ENCODE measurements at regions not wholly inside any gene's neighbourhood (a gene's known extent, or its start where the extent isn't known, plus 50 kb on each side); places are given as distances from the start of the nearest gene placed in this dataset.

DNA sequence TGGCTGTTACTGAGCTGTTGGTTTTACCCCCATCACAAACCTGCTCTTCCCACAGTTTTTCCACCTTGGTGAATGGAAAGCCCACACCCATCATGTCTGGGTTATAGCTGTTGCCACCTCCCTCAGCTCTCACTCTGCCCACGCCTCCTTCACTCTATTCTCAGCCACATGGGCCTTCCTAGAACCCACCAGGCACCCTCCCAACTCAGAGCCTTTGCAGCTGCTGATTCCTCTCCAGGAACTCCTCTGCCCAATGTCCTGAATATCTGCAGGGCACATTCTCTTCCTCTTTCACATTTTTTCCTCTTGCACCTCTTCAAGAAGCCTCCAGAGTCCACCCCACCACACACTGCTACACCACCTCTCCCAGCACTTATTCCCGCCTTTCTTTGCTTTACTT is 177.4 kb downstream of the TBXT start:
- ATAC-seq (replicated peaks) = no peak
- H3K4me3 Mint-ChIP-seq = no peak overlapping the region
- H3K27me3 Mint-ChIP-seq = peaks cover 42% of the 10 kb centered on the region
- H3K36me3 Mint-ChIP-seq (ENCODE audit: low read depth) = no peaks in the 10 kb centered on the region
- no peaks in the 10 kb centered on the region for H3K9me3 Mint-ChIP-seq
- H3K27ac Mint-ChIP-seq = no peak overlapping the region
- no peaks in the 10 kb centered on the region for H3K4me1 Mint-ChIP-seq

DNA sequence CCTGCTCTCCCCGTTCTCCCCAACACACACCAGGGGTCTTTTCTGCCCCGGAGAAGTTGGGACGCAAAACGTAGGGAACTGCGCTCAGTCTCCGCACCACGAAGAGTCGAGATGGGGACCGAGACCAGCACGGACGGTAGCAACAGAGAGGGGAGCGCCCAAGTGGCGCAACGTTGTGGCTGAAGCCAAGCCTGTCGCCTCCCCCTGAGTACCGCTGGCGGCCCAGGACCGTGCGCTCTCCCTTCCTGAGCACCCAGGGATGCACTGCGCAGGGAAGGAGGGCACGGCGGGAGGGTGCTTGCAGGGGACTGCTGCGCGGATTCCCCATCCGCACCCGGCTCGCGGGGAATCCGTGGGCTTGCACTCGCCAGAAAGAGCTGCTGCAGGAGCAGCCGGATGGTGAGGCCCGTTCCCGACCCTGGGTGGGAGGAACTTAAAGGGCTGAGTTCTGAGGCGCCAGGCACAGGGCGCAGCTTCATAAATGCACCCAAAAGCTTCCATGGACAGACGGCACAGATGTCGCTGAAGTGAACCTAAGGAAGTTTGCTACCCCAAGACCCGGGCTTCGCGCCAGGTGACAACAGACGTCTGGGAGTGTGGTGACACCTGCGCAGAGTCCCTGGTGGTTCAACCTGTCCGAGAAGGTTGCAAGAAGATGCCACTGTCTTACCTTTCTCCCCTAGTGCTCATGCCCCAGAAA is 178.7 kb downstream of the TBXT start:
- H3K4me1 Mint-ChIP-seq = no peaks in the 10 kb centered on the region
- H3K4me3 Mint-ChIP-seq = no peak overlapping the region
- H3K36me3 Mint-ChIP-seq (ENCODE audit: low read depth) = no peaks in the 10 kb centered on the region
- ATAC-seq (replicated peaks) = no peak
- H3K27me3 Mint-ChIP-seq = peaks cover 43% of the 10 kb centered on the region
- no peak overlapping the region for H3K27ac Mint-ChIP-seq
- H3K9me3 Mint-ChIP-seq = no peaks in the 10 kb centered on the region

DNA sequence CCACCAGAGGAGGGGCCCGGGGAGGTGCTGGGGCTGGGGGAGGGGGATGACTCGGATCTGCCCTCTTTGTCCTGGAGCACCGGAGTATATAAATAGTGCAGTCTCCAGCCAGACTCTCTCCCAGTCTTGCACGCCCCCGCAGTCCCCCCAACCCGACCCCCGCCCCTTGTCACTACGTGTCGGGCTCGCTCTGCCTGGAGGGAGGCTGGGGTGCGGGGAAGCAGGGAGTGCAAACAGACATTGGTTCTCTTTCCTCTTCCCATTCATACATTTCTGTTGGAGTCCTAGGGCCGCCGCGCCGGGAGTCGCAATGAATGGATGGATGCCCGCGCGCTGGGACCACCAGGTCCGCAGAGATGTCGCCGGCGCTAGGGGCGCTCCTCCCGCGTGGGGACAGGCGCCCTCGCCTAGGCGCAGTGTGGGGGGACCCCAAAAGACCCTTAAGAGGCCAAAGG is 179.3 kb downstream of the TBXT start:
- Mint-ChIP-seq H3K9me3 (no peaks in the 10 kb centered on the region), H3K27ac (no peak overlapping the region), H3K4me3 (no peak overlapping the region), H3K36me3 (ENCODE audit: low read depth) (no peaks in the 10 kb centered on the region), H3K27me3 (peaks cover 43% of the 10 kb centered on the region), H3K4me1 (no peaks in the 10 kb centered on the region)
- ATAC-seq (replicated peaks) = no peak

DNA sequence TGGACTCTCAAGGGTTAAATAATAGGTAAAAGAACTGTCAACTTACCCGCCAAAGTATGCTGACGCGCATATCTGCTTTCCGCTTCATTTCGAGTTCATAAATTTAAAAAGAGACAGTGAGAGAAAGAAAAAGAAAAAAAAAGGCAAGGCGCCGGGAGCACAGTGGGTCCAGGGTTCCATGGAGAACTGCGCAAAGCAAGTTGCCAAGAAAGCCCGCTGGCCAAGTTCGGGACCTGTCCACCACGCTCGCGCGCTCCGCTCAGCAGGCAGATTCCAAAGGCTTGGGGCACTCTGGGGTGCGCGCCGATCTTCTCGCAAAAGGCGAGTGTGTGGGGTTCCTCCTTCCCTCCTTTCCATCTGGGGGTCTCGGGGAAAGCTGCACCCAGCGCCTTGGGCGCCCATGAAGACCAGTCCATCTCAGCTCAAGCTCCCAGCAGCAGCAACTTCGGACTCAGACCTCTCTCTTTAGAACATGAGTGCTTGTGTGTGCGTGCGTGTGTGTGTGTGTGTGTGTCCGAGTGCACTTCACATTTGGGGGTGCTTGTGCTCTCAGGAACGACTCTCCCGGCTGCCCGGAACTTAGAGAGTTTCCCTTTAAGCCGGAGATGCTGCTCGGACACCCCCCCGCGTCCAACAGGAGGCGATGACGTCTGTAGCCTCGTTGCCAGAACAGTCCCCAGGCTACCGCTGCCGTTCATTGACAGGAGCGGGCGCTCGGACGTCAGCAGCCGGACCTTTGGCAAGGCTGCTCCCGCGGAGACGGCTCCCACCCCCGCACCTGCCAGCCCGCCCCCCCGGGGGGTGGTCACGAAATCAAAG is 180.0 kb downstream of the TBXT start:
- Mint-ChIP-seq H3K9me3 (no peaks in the 10 kb centered on the region), H3K36me3 (ENCODE audit: low read depth) (no peaks in the 10 kb centered on the region), H3K27ac (no peak overlapping the region), H3K4me1 (no peaks in the 10 kb centered on the region), H3K27me3 (peaks cover 43% of the 10 kb centered on the region), H3K4me3 (no peak overlapping the region)
- ATAC-seq (replicated peaks) = no peak

DNA sequence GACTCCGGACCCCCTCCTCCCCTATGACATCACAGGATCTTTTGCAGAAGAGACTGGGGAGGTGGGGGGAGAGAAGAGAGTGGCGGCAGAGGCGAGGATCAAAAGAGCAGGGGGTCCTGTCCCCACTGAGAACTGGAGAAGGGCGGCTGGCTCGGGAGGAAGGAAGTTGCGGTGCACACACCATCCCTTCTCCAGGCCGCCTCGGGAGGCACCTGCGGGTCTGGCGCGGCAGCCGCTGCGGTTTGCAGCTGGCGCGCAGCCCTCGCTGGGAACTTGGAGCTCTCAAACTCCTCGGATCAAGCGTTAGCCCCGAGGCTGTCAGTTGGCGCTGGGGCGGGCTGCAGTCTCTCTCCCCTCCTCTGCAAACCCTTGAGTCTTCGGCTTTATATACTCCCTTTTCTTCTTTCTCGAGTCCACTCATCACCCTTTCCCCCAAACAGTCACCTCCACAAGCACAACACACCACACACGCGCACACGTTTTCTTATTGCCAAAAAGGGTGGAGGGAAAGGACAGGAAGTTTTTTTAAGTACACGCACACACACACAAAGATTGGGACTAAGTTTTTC is 180.7 kb downstream of the TBXT start:
- H3K4me3 Mint-ChIP-seq = no peak overlapping the region
- peaks cover 44% of the 10 kb centered on the region for H3K27me3 Mint-ChIP-seq
- no peaks in the 10 kb centered on the region for H3K4me1 Mint-ChIP-seq
- no peak overlapping the region for H3K27ac Mint-ChIP-seq
- H3K36me3 Mint-ChIP-seq (ENCODE audit: low read depth) = no peaks in the 10 kb centered on the region
- no peaks in the 10 kb centered on the region for H3K9me3 Mint-ChIP-seq
- no peak for ATAC-seq (replicated peaks)

DNA sequence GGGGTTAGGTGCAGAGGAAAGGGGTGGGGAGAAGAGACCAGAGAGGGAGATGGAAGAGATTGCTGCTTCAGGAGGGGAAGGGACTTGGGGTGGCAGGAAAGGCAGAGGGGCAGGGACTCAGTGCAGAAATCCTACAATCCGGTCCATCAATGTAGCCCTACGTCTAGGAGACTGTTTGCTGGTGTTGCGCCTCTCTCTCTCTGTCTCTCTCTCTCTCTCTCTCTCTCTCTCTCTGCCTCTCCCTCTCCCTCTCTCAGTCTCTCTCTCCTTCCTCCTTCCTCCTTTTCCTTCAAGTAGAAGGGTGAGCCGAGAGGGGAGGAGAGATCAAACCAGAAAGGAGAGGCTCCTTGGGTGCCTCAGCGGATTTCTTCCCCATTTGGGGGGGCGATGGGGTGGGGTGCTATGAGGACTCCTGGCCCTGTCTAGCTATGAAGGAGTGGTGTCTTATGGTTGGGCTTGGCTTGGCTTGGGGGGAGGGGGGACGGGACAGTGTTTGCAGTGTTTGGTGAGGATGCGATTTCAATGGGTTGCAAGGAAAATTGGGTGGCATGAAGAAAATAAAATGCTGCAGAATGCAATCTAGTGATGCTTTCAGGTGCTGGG is 181.2 kb downstream of the TBXT start:
- Mint-ChIP-seq H3K36me3 (ENCODE audit: low read depth) (no peaks in the 10 kb centered on the region), H3K27ac (no peak overlapping the region), H3K4me1 (no peaks in the 10 kb centered on the region), H3K9me3 (no peaks in the 10 kb centered on the region), H3K4me3 (no peak overlapping the region), H3K27me3 (peaks cover 49% of the 10 kb centered on the region)
- ATAC-seq (replicated peaks) = no peak

DNA sequence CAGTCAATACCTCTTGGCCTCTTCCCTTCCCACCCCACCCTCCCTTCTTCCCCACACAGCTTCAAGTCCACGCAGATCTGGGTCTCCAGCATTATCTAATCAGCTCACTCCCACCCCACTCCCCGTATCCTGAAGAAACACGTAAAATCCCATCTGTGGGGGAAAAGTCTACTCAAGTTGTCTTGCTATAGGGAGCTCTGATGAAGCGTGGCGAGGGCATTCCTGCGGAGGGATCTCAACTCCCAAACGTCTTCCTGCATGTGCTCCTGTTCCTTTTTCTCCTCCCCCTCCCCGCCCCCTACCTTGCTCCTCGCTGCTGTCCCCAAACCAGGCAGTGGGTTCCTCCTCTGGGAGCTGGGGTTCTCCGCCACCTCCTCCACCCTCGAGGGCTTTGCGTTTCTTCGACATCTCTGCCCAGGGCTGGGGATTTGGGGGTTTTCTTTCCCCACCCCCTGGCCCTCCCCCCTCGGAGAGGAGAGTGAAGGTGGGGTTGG is 181.8 kb downstream of the TBXT start:
- Mint-ChIP-seq H3K27me3 (peaks cover 47% of the 10 kb centered on the region), H3K4me3 (no peak overlapping the region), H3K27ac (no peak overlapping the region), H3K36me3 (ENCODE audit: low read depth) (no peaks in the 10 kb centered on the region), H3K9me3 (no peaks in the 10 kb centered on the region), H3K4me1 (no peaks in the 10 kb centered on the region)
- no peak for ATAC-seq (replicated peaks)

DNA sequence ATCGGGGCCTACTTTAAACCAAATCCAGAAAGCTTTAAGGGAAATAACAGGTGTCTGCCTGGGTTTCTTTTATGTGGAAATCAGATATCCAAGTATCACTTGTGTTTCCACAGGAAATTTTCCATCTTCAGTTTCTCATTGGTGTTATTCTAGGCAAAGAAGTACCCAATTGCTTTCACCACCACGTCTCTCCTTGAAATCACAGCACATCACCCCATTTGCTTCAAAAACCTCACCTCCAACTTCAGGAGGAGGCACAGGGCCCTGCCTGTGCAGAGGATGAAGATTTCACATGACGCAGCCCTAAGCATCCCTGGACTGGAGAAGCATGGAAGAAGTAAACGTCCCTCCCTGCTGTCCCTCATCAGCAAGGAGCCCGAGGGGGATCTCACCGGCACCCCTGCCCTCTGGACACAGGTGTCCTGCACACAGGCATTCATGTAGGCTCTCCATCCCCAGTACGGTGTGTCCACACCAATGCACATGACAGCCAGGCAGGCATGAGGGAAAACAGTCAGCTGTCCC is 182.3 kb downstream of the TBXT start:
- H3K9me3 Mint-ChIP-seq = no peaks in the 10 kb centered on the region
- H3K27me3 Mint-ChIP-seq = peaks cover 42% of the 10 kb centered on the region
- H3K36me3 Mint-ChIP-seq (ENCODE audit: low read depth) = no peaks in the 10 kb centered on the region
- no peak overlapping the region for H3K27ac Mint-ChIP-seq
- no peak for ATAC-seq (replicated peaks)
- H3K4me3 Mint-ChIP-seq = no peak overlapping the region
- H3K4me1 Mint-ChIP-seq = no peaks in the 10 kb centered on the region

DNA sequence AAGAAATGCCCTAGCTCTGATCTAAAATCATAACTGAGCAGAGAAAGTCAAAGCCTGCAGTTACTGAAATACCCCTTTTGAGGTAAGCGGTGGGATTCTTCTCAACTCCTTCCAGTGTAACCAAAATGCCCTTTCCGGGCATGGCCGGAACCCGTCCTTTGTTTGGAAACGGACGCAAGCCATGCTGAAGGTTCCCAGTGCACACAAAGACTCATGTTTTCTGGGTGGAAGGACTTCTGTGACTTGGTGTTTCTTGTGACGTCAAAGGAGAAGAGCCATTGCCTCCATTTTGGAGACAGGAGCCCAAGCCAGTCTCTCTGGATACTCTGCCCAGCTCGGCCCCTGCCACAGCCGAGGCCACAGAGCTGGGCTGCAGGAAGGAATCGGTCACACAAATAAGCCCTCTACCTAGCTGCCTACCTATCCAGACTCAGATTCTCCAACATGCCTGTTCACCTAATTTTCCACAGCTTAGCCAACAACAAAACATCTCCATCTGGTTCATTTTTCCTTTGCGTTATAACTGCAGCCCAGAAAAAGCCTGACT is 182.8 kb downstream of the TBXT start:
- ATAC-seq (replicated peaks) = no peak
- Mint-ChIP-seq H3K4me3 (no peak overlapping the region), H3K4me1 (no peaks in the 10 kb centered on the region), H3K36me3 (ENCODE audit: low read depth) (no peaks in the 10 kb centered on the region), H3K27me3 (peaks cover 37% of the 10 kb centered on the region), H3K9me3 (no peaks in the 10 kb centered on the region), H3K27ac (no peak overlapping the region)

DNA sequence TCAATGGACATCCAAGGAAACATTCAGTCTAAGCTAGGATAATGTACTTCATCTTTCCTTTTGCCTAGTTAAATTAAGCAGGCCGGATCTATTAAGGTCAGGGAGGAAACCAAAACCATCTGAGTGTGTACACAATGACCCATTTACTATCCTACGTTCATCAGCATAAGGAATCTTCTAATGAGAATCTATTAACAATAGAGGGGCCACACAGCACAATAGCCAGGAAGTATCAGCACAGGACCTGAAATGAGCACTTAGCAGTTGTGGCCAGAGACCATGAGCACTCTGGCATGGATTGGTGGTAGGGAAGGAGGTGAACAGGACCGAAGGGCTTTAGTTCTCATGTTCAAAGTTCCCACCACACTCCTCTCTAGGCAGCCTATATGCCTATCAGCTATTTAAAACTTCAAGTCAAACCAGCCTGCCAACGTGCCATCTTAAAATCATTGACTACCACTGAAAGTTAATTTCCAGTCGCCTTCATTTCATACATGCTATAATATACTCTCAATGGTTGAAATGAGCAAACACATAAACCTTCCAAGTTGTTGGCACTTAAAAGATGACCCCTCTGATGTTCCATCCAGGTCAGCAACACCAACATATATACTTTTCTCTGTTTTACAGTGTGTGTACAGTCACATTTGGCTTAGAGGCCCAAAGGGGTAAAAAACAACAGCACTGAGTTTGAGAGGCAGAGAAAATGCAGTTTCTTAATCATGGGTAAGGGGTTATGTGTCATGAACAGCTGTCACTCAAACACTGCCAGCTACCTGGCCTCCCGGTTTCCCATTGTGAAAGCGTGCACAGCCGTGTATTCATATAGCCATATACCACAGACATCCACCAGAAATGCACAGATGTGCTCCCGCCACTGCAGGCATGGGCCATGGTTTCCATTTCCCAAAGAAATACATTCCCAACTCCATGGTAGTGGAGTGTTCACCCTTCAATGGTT is 184.3 kb downstream of the TBXT start:
- no peaks in the 10 kb centered on the region for H3K36me3 Mint-ChIP-seq (ENCODE audit: low read depth)
- H3K27me3 Mint-ChIP-seq = peaks cover 31% of the 10 kb centered on the region
- H3K4me3 Mint-ChIP-seq = no peak overlapping the region
- no peak overlapping the region for H3K27ac Mint-ChIP-seq
- H3K4me1 Mint-ChIP-seq = no peaks in the 10 kb centered on the region
- no peaks in the 10 kb centered on the region for H3K9me3 Mint-ChIP-seq
- ATAC-seq (replicated peaks) = no peak

DNA sequence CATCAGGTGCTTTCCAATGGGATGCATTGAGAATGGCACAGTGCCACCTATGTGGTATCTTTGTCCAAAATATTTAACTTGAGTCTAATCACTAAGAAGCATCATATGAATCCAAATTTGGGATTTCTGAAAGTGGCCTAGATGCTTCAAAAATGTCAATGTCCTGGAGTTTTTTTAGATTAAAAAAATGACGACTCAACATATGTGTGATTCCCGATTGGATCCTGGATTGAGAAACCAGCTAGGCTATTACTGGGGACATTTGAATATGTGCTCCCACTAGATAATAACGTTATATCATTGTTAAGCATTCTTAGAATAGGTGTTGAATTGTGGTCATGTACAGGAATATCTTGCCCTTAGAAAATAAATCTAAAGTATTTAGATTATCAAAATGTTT is 189.2 kb downstream of the TBXT start:
- Mint-ChIP-seq H3K27ac (no peak overlapping the region), H3K4me1 (no peaks in the 10 kb centered on the region), H3K4me3 (no peak overlapping the region), H3K36me3 (ENCODE audit: low read depth) (no peaks in the 10 kb centered on the region), H3K27me3 (peaks cover 10% of the 10 kb centered on the region), H3K9me3 (no peaks in the 10 kb centered on the region)
- no peak for ATAC-seq (replicated peaks)

DNA sequence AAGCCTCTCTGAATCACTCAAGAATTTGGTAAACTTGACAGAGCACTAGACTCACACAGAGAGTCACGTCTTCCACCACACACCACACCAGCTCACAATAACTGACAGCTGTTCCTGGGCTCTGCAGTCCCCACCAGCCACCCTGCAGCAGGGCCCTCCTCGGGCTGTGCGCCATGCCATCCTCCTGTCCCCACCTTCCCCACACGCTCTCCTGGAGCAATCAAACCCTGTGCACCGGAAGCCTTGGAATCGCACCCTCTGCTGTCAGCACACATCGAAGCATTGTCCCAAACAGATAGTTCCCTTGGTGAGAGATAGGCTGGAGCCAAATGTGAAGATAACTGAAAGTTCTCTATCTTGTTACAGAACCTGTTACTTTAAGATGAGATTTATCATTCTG is 191.0 kb downstream of the TBXT start:
- Mint-ChIP-seq H3K9me3 (no peaks in the 10 kb centered on the region), H3K27ac (no peak overlapping the region), H3K27me3 (peaks cover 6% of the 10 kb centered on the region), H3K4me1 (no peaks in the 10 kb centered on the region), H3K4me3 (no peak overlapping the region), H3K36me3 (ENCODE audit: low read depth) (no peaks in the 10 kb centered on the region)
- no peak for ATAC-seq (replicated peaks)

DNA sequence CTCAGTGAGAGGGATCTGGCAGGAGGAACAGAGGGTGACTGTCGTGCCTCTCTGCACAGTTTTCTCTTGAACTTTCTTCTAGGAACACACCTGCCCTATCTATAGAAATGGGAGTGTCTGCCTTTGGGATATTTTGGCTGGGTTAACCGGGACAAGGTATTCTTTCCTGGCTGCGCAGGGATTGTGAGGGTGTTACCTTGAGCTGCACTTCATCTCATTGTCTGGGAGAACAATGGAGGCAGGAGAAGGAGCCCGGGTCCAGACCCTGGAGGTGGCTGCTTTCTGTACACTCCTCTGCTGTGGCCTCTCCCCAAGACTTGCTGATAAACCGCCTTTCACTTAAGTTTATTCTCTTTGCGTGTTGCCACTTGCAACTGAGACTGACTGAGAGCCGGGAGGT is 192.8 kb downstream of the TBXT start:
- H3K27ac Mint-ChIP-seq = no peak overlapping the region
- ATAC-seq (replicated peaks) = no peak
- H3K4me3 Mint-ChIP-seq = no peak overlapping the region
- peaks cover 3% of the 10 kb centered on the region for H3K27me3 Mint-ChIP-seq
- H3K36me3 Mint-ChIP-seq (ENCODE audit: low read depth) = no peaks in the 10 kb centered on the region
- no peaks in the 10 kb centered on the region for H3K9me3 Mint-ChIP-seq
- no peaks in the 10 kb centered on the region for H3K4me1 Mint-ChIP-seq

Measured in activated T-helper 17 cell treated with anti-CD3 and anti-CD28 coated beads, Interleukin-2, amount 50 U/mL, for 72 hours (primary cell).